ENCODE measurements at regions not wholly inside any gene's neighbourhood (a gene's known extent, or its start where the extent isn't known, plus 50 kb on each side); places are given as distances from the start of the nearest gene placed in this dataset.

DNA sequence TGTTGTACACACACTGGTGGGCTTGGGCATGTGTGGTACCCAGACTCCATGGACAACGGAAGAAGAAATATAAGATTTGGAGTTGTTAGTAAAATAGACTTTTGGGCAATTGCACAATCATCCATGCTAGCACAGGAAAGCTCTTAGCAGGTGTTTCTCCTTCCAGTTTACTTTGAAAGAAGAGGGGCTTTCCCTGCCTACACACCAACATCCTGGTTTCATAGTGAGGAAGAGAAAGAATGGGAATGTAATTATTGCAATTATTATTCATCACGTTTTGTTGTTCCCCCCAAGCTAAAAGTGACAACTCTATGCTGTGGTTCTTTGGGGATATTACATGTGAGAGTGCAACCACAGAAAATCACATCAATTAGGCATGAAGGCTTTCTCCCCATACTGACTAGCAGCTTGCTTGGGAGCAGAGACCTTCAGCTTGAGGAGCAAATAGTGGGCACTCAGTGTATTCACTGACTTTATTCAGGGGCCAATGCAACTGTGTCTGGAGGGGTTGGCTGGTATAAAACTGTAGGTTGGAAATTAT, 57.2 kb upstream of the PUDP start:
- Mint-ChIP-seq H3K27me3 (no peaks in the 10 kb centered on the region), H3K4me1 (peaks cover 0 to 3% (median under 1%) of the 10 kb centered on the region in 4 donors), H3K9me3 (peaks cover 0 to 2% (median 0%) of the 10 kb centered on the region in 9 donors), H3K27ac (peak overlapping the region in 1 of 10 donors; percentile 48), H3K4me3 (no peak overlapping the region), H3K36me3 (no peaks in the 10 kb centered on the region)
- no peak for ATAC-seq
- POLR2A ChIA-PET = no interaction called here
- DNase-seq = no peak

DNA sequence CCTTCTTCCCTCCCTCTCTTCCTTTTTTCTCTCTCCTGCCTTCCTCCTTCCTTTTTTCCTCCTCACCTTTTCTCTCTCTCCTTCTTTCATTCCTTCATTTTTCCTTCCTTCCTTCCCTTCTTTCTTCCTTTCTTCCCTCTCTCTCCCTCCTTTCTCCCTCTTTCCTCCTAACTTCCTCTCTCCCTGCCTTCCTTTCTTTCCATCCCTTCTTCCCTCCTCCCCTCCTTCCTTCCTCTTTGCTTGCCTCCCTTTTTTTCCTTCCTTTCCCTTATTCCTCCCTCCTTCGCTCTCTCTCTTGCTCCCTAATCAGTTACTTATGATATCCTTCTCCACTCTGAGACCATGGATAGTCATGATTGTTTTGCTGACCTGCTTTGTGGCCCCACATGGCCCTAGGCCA, 56.7 kb upstream of the PUDP start:
- H3K36me3 Mint-ChIP-seq = no peaks in the 10 kb centered on the region
- no peaks in the 10 kb centered on the region for H3K27me3 Mint-ChIP-seq
- POLR2A ChIA-PET = no interaction called here
- H3K27ac Mint-ChIP-seq = peak overlapping the region in 1 of 10 donors; percentile 48
- no peak for DNase-seq
- no peak overlapping the region for H3K4me3 Mint-ChIP-seq
- peaks cover 0 to 3% (median under 1%) of the 10 kb centered on the region in 4 donors for H3K4me1 Mint-ChIP-seq
- ATAC-seq = no peak
- H3K9me3 Mint-ChIP-seq = peaks cover 0 to 2% (median 0%) of the 10 kb centered on the region in 9 donors

DNA sequence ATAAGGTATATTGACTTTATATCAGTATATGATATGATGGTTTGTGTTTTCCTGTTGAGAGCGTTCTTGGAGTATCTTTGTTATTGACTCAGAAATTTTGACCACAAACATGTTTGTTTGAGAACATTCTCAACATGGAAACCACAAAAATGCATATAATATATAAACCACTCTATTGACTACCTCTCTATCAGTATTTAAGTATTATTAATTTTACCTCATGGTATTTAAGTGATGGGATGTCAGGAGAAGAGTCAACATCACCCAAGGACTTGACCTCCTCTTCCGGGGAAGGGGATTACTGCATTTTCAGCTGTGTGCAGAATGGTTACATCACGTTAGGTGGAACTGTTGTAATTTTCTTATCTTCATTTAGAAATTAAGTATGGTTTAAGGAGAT, 54.3 kb upstream of the PUDP start:
- DNase-seq (no peak), ATAC-seq (no peak)
- Mint-ChIP-seq H3K4me1 (peaks cover 0 to 3% (median 2%) of the 10 kb centered on the region in 4 donors), H3K9me3 (no peaks in the 10 kb centered on the region), H3K27ac (no peak overlapping the region), H3K36me3 (no peaks in the 10 kb centered on the region), H3K4me3 (no peak overlapping the region), H3K27me3 (no peaks in the 10 kb centered on the region)
- POLR2A ChIA-PET = no interaction called here

DNA sequence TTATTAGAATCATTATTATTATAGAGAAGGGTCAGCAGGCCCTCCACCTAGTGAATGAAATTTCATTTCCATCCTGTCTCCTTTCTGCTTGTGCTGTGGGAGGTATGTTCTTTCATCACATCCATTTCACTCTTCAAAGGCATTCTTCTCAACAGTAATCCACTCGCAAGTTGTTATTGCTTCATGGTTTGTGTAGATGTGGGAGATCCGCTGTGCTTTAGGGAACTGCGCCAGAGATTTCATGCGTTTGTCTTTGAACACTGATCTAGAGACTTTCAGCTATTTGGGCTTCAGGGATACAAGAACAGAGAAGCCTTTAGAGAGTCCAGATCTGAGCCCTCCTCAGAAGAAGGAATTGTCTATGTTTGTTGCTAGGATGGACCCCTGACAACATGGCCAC, 53.5 kb upstream of the PUDP start:
- no peak overlapping the region for H3K27ac Mint-ChIP-seq
- peaks cover 0 to 3% (median 2%) of the 10 kb centered on the region in 4 donors for H3K4me1 Mint-ChIP-seq
- no peaks in the 10 kb centered on the region for H3K27me3 Mint-ChIP-seq
- no peaks in the 10 kb centered on the region for H3K9me3 Mint-ChIP-seq
- DNase-seq (no peak), ATAC-seq (no peak)
- POLR2A ChIA-PET = no interaction called here
- no peak overlapping the region for H3K4me3 Mint-ChIP-seq
- no peaks in the 10 kb centered on the region for H3K36me3 Mint-ChIP-seq

DNA sequence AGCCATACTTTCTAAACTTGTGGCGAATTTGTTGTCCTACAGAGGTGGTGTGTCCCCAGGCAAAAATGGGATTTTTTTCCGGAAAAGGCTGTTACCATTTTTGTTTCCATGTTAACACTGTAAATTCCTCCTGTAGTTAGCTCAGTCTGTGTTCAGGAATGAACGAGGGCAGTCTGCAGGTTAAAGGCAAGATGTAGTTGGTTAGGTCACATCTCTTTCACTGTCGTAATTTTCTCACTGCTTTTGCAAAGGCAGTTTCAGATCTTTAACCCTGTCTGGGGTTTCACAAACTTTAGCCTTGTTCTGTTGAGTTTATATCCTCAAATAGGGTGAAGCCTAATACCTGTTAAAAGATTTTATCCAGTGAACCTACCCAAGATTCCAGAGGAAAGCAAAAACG, 50.5 kb upstream of the PUDP start:
- no peaks in the 10 kb centered on the region for H3K9me3 Mint-ChIP-seq
- no peaks in the 10 kb centered on the region for H3K36me3 Mint-ChIP-seq

More for the DNA sequence above, 50.5 kb upstream of the PUDP start:
- Mint-ChIP-seq H3K4me1 (peaks cover 0 to 1% (median 0%) of the 10 kb centered on the region in 4 donors), H3K27ac (no peak overlapping the region), H3K4me3 (no peak overlapping the region), H3K27me3 (no peaks in the 10 kb centered on the region)
- DNase-seq (no peak), ATAC-seq (no peak)
- POLR2A ChIA-PET = no interaction called here
